WTC11 (cell line): ENCODE measurements at regions not wholly inside any gene's neighbourhood (a gene's known extent, or its start where the extent isn't known, plus 50 kb on each side); places are given as distances from the start of the nearest gene placed in this dataset.

ENCODE experiments used
- GABPB1 ChIP-seq: sonication (generic); formaldehyde crosslinking; IDR thresholded peaks from 2 replicates; pipeline ENCODE4 v1.8.1; 2023; ENCODE audit warnings: mild to moderate bottlenecking, missing genetic modification reagents
- NR3C1 ChIP-seq: sonication (generic); formaldehyde crosslinking; conservative IDR thresholded peaks from 2 replicates; pipeline ENCODE4 v1.8.1; 2023; ENCODE audit warnings: low read depth, mild to moderate bottlenecking, missing genetic modification reagents
- SP1 ChIP-seq: sonication (generic); formaldehyde crosslinking; conservative IDR thresholded peaks from 2 replicates; pipeline ENCODE4 v1.8.1; 2022; ENCODE audit warnings: missing genetic modification reagents
- TF ChIP-seq, protein P1 (sequence below): sonication (generic); formaldehyde crosslinking; IDR thresholded peaks from 2 replicates; pipeline ENCODE4 v1.8.1; 2023; ENCODE audit warnings: mild to moderate bottlenecking, missing genetic modification reagents, moderate library complexity

DNA sequence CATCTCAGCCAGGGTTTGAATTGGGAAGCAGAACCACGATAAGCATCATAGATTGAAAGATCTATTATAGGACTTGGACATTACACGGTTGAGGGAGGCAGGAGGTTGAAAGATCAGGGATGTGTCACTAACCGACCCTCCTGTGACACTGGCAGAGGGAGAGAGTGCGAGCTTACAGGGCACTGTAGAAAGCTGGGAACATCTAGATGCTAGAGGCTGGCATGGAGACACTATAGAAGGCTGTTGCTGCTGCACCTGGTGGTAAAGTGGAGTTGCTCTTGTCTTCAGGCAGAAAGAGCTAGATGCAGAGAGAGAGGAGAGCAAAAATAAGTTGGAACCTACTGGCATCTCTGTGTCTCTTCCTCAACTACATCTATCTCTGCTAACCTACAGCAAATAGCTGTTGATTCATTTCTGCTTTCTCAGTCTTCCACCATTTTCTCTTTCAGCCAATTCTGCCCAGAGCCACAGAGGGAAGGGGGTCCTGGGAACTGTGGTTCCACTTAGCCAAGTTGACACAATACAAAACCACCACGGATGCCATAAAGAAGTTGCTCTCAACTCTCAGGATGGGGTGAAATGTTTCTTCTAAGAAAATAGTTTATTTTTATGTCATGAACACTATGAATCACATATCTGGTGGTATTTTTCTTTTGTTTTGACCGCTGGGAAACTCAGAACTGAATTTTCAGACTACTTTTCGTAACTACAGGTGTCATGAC lies 155.9 kb downstream of the ZNF281 start:
- TF ChIP-seq SP1 (CRISPR knock-in tag) (no peak), NR3C1 (CRISPR knock-in tag) (no peak), GABPB1 (CRISPR knock-in tag) (no peak)
- TF ChIP-seq, protein P1, sequence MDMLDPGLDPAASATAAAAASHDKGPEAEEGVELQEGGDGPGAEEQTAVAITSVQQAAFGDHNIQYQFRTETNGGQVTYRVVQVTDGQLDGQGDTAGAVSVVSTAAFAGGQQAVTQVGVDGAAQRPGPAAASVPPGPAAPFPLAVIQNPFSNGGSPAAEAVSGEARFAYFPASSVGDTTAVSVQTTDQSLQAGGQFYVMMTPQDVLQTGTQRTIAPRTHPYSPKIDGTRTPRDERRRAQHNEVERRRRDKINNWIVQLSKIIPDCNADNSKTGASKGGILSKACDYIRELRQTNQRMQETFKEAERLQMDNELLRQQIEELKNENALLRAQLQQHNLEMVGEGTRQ (CRISPR knock-in tag), result no peak
